Hematopoietic multipotent progenitor cell (in vitro differentiated cells): ENCODE measurements at regions not wholly inside any gene's neighbourhood (a gene's known extent, or its start where the extent isn't known, plus 50 kb on each side); places are given as distances from the start of the nearest gene placed in this dataset.
A peak's percentile ranks its signal among the peaks of the same experiment; 100 is the strongest.
"Not testable (repeated sequence)": the region's sequence is repeated elsewhere in the genome, so short reads cannot be mapped to it uniquely, and the experiment has no call there.

Experiments
- DNase-seq, 3 donors: peaks; one replicate each; pipeline ENCODE4 v3.0.0-alpha.2; 2011 to 2015; ENCODE audit warnings: low read depth in 2 of 3, low spot score in 2 of 3

- DNase-seq, result no peak
Observed at GRCh38 chr20:40286975-40287531, 402.0 kb downstream of the MAFB start.

- no peak for DNase-seq
Observed at GRCh38 chr20:40284611-40285010, 404.4 kb downstream of the MAFB start.

GRCh38 chr20:40283689-40284088, 405.3 kb downstream of the MAFB start:
- DNase-seq, result no peak

- DNase-seq, result no peak
Observed at GRCh38 chr20:40282941-40283340, 406.1 kb downstream of the MAFB start.

- no peak for DNase-seq
Observed at GRCh38 chr20:40282541-40282940, 406.5 kb downstream of the MAFB start.

GRCh38 chr20:40280616-40281015, 408.4 kb downstream of the MAFB start:
- no peak for DNase-seq

GRCh38 chr20:40279390-40279789, 409.6 kb downstream of the MAFB start:
- peak in 1 of 3 donors; percentile 8 for DNase-seq

GRCh38 chr20:40278673-40279072, 410.4 kb downstream of the MAFB start:
- DNase-seq, result no peak

- DNase-seq, result no peak
Observed at GRCh38 chr20:40276301-40276700, 412.7 kb downstream of the MAFB start.

- no peak for DNase-seq
Observed at GRCh38 chr20:40275738-40276137, 413.3 kb downstream of the MAFB start.

GRCh38 chr20:40274912-40275533, 414.0 kb downstream of the MAFB start:
- DNase-seq, result no peak

GRCh38 chr20:40269274-40269673, 419.8 kb downstream of the MAFB start:
- not testable (repeated sequence) for DNase-seq

GRCh38 chr20:40268321-40269075, 420.5 kb downstream of the MAFB start:
- DNase-seq, result no peak

- peak in 2 of 3 donors; percentile 14 to 44 for DNase-seq
Observed at GRCh38 chr20:40265825-40266533, 423.1 kb downstream of the MAFB start.

GRCh38 chr20:40262219-40262618, 426.8 kb downstream of the MAFB start:
- peak in 2 of 3 donors; percentile 5 to 60 for DNase-seq

- no peak for DNase-seq
Observed at GRCh38 chr20:40258931-40259330, 430.1 kb downstream of the MAFB start.

- no peak for DNase-seq
Observed at GRCh38 chr20:40257763-40258162, 431.3 kb downstream of the MAFB start.

- no peak for DNase-seq
Observed at GRCh38 chr20:40255365-40255764, 433.7 kb downstream of the MAFB start.

- no peak for DNase-seq
Observed at GRCh38 chr20:40254023-40254772, 434.8 kb downstream of the MAFB start.

GRCh38 chr20:40251284-40251932, 437.6 kb downstream of the MAFB start:
- no peak for DNase-seq
